ENCODE measurements at regions not wholly inside any gene's neighbourhood (a gene's known extent, or its start where the extent isn't known, plus 50 kb on each side); places are given as distances from the start of the nearest gene placed in this dataset.

- Histone ChIP-seq H3K9me3 (ENCODE audit: control insufficient read depth in 1 of 2, low read length in 2 of 2) (no peaks in the 10 kb centered on the region), H3K36me3 (ENCODE audit: control insufficient read depth in 1 of 2, insufficient read depth in 2 of 2, low read length in 2 of 2) (no peaks in the 10 kb centered on the region), H3K4me1 (ENCODE audit: control insufficient read depth in 1 of 2, insufficient read depth in 2 of 2, low read length in 2 of 2) (no peaks in the 10 kb centered on the region), H3K27ac (ENCODE audit: low read length) (no peak overlapping the region), H3K4me3 (ENCODE audit: low read depth in 1 of 2, low read length in 2 of 2) (no peak overlapping the region), H3K27me3 (ENCODE audit: low read depth, low read length) (peaks cover 13% of the 10 kb centered on the region)
Measured at GRCh38 chr20:63067721-63068560, 61.2 kb upstream of the BHLHE23 start.

- Histone ChIP-seq H3K4me1 (ENCODE audit: control insufficient read depth in 1 of 2, insufficient read depth in 2 of 2, low read length in 2 of 2) (no peaks in the 10 kb centered on the region), H3K9me3 (ENCODE audit: control insufficient read depth in 1 of 2, low read length in 2 of 2) (no peaks in the 10 kb centered on the region), H3K27ac (ENCODE audit: low read length) (no peak overlapping the region), H3K36me3 (ENCODE audit: control insufficient read depth in 1 of 2, insufficient read depth in 2 of 2, low read length in 2 of 2) (no peaks in the 10 kb centered on the region), H3K27me3 (ENCODE audit: low read depth, low read length) (peaks cover 13% of the 10 kb centered on the region), H3K4me3 (ENCODE audit: low read depth in 1 of 2, low read length in 2 of 2) (no peak overlapping the region)
Measured at GRCh38 chr20:63067266-63067635, 60.5 kb upstream of the BHLHE23 start.

GRCh38 chr20:63066506-63067265 is 59.9 kb upstream of the BHLHE23 start:
- Histone ChIP-seq H3K27ac (ENCODE audit: low read length) (no peak overlapping the region), H3K9me3 (ENCODE audit: control insufficient read depth in 1 of 2, low read length in 2 of 2) (no peaks in the 10 kb centered on the region), H3K4me3 (ENCODE audit: low read depth in 1 of 2, low read length in 2 of 2) (no peak overlapping the region), H3K4me1 (ENCODE audit: control insufficient read depth in 1 of 2, insufficient read depth in 2 of 2, low read length in 2 of 2) (no peaks in the 10 kb centered on the region), H3K36me3 (ENCODE audit: control insufficient read depth in 1 of 2, insufficient read depth in 2 of 2, low read length in 2 of 2) (no peaks in the 10 kb centered on the region), H3K27me3 (ENCODE audit: low read depth, low read length) (peaks cover 13% of the 10 kb centered on the region)

GRCh38 chr20:63065911-63066310 is 59.1 kb upstream of the BHLHE23 start:
- Histone ChIP-seq H3K27ac (ENCODE audit: low read length) (no peak overlapping the region), H3K4me3 (ENCODE audit: low read depth in 1 of 2, low read length in 2 of 2) (no peak overlapping the region), H3K4me1 (ENCODE audit: control insufficient read depth in 1 of 2, insufficient read depth in 2 of 2, low read length in 2 of 2) (no peaks in the 10 kb centered on the region), H3K36me3 (ENCODE audit: control insufficient read depth in 1 of 2, insufficient read depth in 2 of 2, low read length in 2 of 2) (no peaks in the 10 kb centered on the region), H3K9me3 (ENCODE audit: control insufficient read depth in 1 of 2, low read length in 2 of 2) (no peaks in the 10 kb centered on the region), H3K27me3 (ENCODE audit: low read depth, low read length) (peaks cover 12% of the 10 kb centered on the region)

GRCh38 chr20:63064745-63065711 is 58.3 kb upstream of the BHLHE23 start:
- Histone ChIP-seq H3K4me1 (ENCODE audit: control insufficient read depth in 1 of 2, insufficient read depth in 2 of 2, low read length in 2 of 2) (no peaks in the 10 kb centered on the region), H3K9me3 (ENCODE audit: control insufficient read depth in 1 of 2, low read length in 2 of 2) (no peaks in the 10 kb centered on the region), H3K36me3 (ENCODE audit: control insufficient read depth in 1 of 2, insufficient read depth in 2 of 2, low read length in 2 of 2) (no peaks in the 10 kb centered on the region), H3K27ac (ENCODE audit: low read length) (no peak overlapping the region), H3K27me3 (ENCODE audit: low read depth, low read length) (peaks cover 17% of the 10 kb centered on the region), H3K4me3 (ENCODE audit: low read depth in 1 of 2, low read length in 2 of 2) (no peak overlapping the region)

- Histone ChIP-seq H3K36me3 (ENCODE audit: control insufficient read depth in 1 of 2, insufficient read depth in 2 of 2, low read length in 2 of 2) (no peaks in the 10 kb centered on the region), H3K27ac (ENCODE audit: low read length) (no peak overlapping the region), H3K4me1 (ENCODE audit: control insufficient read depth in 1 of 2, insufficient read depth in 2 of 2, low read length in 2 of 2) (no peaks in the 10 kb centered on the region), H3K27me3 (ENCODE audit: low read depth, low read length) (peaks cover 17% of the 10 kb centered on the region), H3K4me3 (ENCODE audit: low read depth in 1 of 2, low read length in 2 of 2) (no peak overlapping the region), H3K9me3 (ENCODE audit: control insufficient read depth in 1 of 2, low read length in 2 of 2) (no peaks in the 10 kb centered on the region)
Measured at GRCh38 chr20:63064310-63064709, 57.5 kb upstream of the BHLHE23 start.

GRCh38 chr20:63062188-63063140 is 55.7 kb upstream of the BHLHE23 start:
- Histone ChIP-seq H3K9me3 (ENCODE audit: control insufficient read depth in 1 of 2, low read length in 2 of 2) (no peaks in the 10 kb centered on the region), H3K27me3 (ENCODE audit: low read depth, low read length) (peaks cover 18% of the 10 kb centered on the region), H3K36me3 (ENCODE audit: control insufficient read depth in 1 of 2, insufficient read depth in 2 of 2, low read length in 2 of 2) (no peaks in the 10 kb centered on the region), H3K27ac (ENCODE audit: low read length) (no peak overlapping the region), H3K4me3 (ENCODE audit: low read depth in 1 of 2, low read length in 2 of 2) (no peak overlapping the region), H3K4me1 (ENCODE audit: control insufficient read depth in 1 of 2, insufficient read depth in 2 of 2, low read length in 2 of 2) (no peaks in the 10 kb centered on the region)

GRCh38 chr20:63061771-63062100 is 55.0 kb upstream of the BHLHE23 start:
- Histone ChIP-seq H3K4me1 (ENCODE audit: control insufficient read depth in 1 of 2, insufficient read depth in 2 of 2, low read length in 2 of 2) (no peaks in the 10 kb centered on the region), H3K27ac (ENCODE audit: low read length) (no peak overlapping the region), H3K27me3 (ENCODE audit: low read depth, low read length) (peaks cover 18% of the 10 kb centered on the region), H3K4me3 (ENCODE audit: low read depth in 1 of 2, low read length in 2 of 2) (no peak overlapping the region), H3K36me3 (ENCODE audit: control insufficient read depth in 1 of 2, insufficient read depth in 2 of 2, low read length in 2 of 2) (no peaks in the 10 kb centered on the region), H3K9me3 (ENCODE audit: control insufficient read depth in 1 of 2, low read length in 2 of 2) (no peaks in the 10 kb centered on the region)

GRCh38 chr20:63061051-63061770 is 54.4 kb upstream of the BHLHE23 start:
- peaks cover 0 to 2% of the 10 kb centered on the region in 2 donors for H3K4me1 ChIP-seq (ENCODE audit: control insufficient read depth in 1 of 2, insufficient read depth in 2 of 2, low read length in 2 of 2)
- no peak overlapping the region for H3K4me3 ChIP-seq (ENCODE audit: low read depth in 1 of 2, low read length in 2 of 2)
- no peaks in the 10 kb centered on the region for H3K9me3 ChIP-seq (ENCODE audit: control insufficient read depth in 1 of 2, low read length in 2 of 2)
- H3K27ac ChIP-seq (ENCODE audit: low read length), result no peak overlapping the region
- H3K27me3 ChIP-seq (ENCODE audit: low read depth, low read length), result peaks cover 18% of the 10 kb centered on the region
- H3K36me3 ChIP-seq (ENCODE audit: control insufficient read depth in 1 of 2, insufficient read depth in 2 of 2, low read length in 2 of 2), result no peaks in the 10 kb centered on the region
